ENCODE measurements at regions not wholly inside any gene's neighbourhood (a gene's known extent, or its start where the extent isn't known, plus 50 kb on each side); places are given as distances from the start of the nearest gene placed in this dataset.

GRCh38 chr5:99102073-99102697 lies 173.4 kb upstream of the CHD1 start:
- no peak for TF ChIP-seq POLR2A (IDR thresholded peaks at IDR 0.05)
- no peak for TF ChIP-seq CTCF (IDR thresholded peaks at IDR 0.05)
- TF ChIP-seq EP300 (IDR thresholded peaks at IDR 0.05): no peak
- no peak for TF ChIP-seq POLR2AphosphoS5 (IDR thresholded peaks at IDR 0.05)
- no peak overlapping the region for H3K4me3 ChIP-seq
- H3K36me3 ChIP-seq: no peaks in the 10 kb centered on the region
- no peak overlapping the region for H3K27ac ChIP-seq
- no peaks in the 10 kb centered on the region for H3K27me3 ChIP-seq
- no peak for ATAC-seq
- H3K9me3 ChIP-seq: no peaks in the 10 kb centered on the region
- 50 to 53% methylated on average over 1 to 3 of the region's 3 CpGs for WGBS, 2 donors (ENCODE audit: low coverage in 1 of 2)
- H3K4me1 ChIP-seq: peaks cover 0 to 9% (median 4%) of the 10 kb centered on the region in 3 donors

- TF ChIP-seq CTCF (IDR thresholded peaks at IDR 0.05) (no peak), POLR2AphosphoS5 (IDR thresholded peaks at IDR 0.05) (no peak), EP300 (IDR thresholded peaks at IDR 0.05) (no peak), POLR2A (IDR thresholded peaks at IDR 0.05) (no peak)
- no peaks in the 10 kb centered on the region for H3K27me3 ChIP-seq
- H3K27ac ChIP-seq: no peak overlapping the region
- no peaks in the 10 kb centered on the region for H3K36me3 ChIP-seq
- H3K4me1 ChIP-seq: peaks cover 0 to 1% (median 0%) of the 10 kb centered on the region in 3 donors
- no peak overlapping the region for H3K4me3 ChIP-seq
- ATAC-seq: no peak
- H3K9me3 ChIP-seq: no peaks in the 10 kb centered on the region
Observed at GRCh38 chr5:99099691-99100090, 170.9 kb upstream of the CHD1 start.

- Histone ChIP-seq H3K36me3 (no peaks in the 10 kb centered on the region), H3K4me1 (no peaks in the 10 kb centered on the region), H3K27ac (no peak overlapping the region), H3K4me3 (no peak overlapping the region), H3K9me3 (peaks cover 0 to 7% (median 0%) of the 10 kb centered on the region in 3 donors), H3K27me3 (peaks cover 6% of the 10 kb centered on the region)
- 79 to 90% methylated on average over 1 to 2 of the region's 2 CpGs for WGBS, 2 donors (ENCODE audit: low coverage in 1 of 2)
- TF ChIP-seq POLR2AphosphoS5 (IDR thresholded peaks at IDR 0.05) (no peak), EP300 (IDR thresholded peaks at IDR 0.05) (no peak), POLR2A (IDR thresholded peaks at IDR 0.05) (no peak), CTCF (IDR thresholded peaks at IDR 0.05) (no peak)
- ATAC-seq: no peak
Observed at GRCh38 chr5:99089822-99090549, 161.2 kb upstream of the CHD1 start.

GRCh38 chr5:99088309-99088708 lies 159.5 kb upstream of the CHD1 start:
- H3K4me3 ChIP-seq: no peak overlapping the region
- TF ChIP-seq POLR2AphosphoS5 (IDR thresholded peaks at IDR 0.05) (no peak), POLR2A (IDR thresholded peaks at IDR 0.05) (no peak), CTCF (IDR thresholded peaks at IDR 0.05) (no peak), EP300 (IDR thresholded peaks at IDR 0.05) (no peak)
- H3K4me1 ChIP-seq: no peaks in the 10 kb centered on the region
- no peaks in the 10 kb centered on the region for H3K36me3 ChIP-seq
- no peak overlapping the region for H3K27ac ChIP-seq
- H3K27me3 ChIP-seq: peaks cover 6% of the 10 kb centered on the region
- no peak for ATAC-seq
- WGBS, 2 donors (ENCODE audit: low coverage in 1 of 2): 83 to 86% methylated on average over 2 of the region's 3 CpGs
- H3K9me3 ChIP-seq: peaks cover 0 to 7% (median 0%) of the 10 kb centered on the region in 3 donors

- no peaks in the 10 kb centered on the region for H3K9me3 ChIP-seq
- no peaks in the 10 kb centered on the region for H3K36me3 ChIP-seq
- H3K27me3 ChIP-seq: no peaks in the 10 kb centered on the region
- no peak for ATAC-seq
- no peak overlapping the region for H3K27ac ChIP-seq
- WGBS, 2 donors (ENCODE audit: low coverage in 1 of 2): 36 to 58% methylated on average over 3 of the region's 3 CpGs
- no peaks in the 10 kb centered on the region for H3K4me1 ChIP-seq
- H3K4me3 ChIP-seq: no peak overlapping the region
- no peak for TF ChIP-seq POLR2AphosphoS5 (IDR thresholded peaks at IDR 0.05)
- no peak for TF ChIP-seq POLR2A (IDR thresholded peaks at IDR 0.05)
- no peak for TF ChIP-seq EP300 (IDR thresholded peaks at IDR 0.05)
- TF ChIP-seq CTCF (IDR thresholded peaks at IDR 0.05): no peak
Observed at GRCh38 chr5:99083197-99083596, 154.4 kb upstream of the CHD1 start.
